Cardiac fibroblast (primary cell): ENCODE measurements at regions not wholly inside any gene's neighbourhood (a gene's known extent, or its start where the extent isn't known, plus 50 kb on each side); places are given as distances from the start of the nearest gene placed in this dataset.

ENCODE experiments used
- DNase-seq, 2 donors: peaks; one replicate each; pipeline versions ENCODE4 v3.0.0 to v3.0.0-alpha.2; 2010; ENCODE audit warnings: low read depth in 2 of 2
- H3K4me3 ChIP-seq, 2 donors: replicated peaks in 1 of 2; 1 replicate in 1 of 2; 2 replicates in 1 of 2; pipeline ENCODE4 v1.5.1; 2011; ENCODE audit warnings: low read depth in 2 of 2, low read length in 2 of 2, mild to moderate bottlenecking in 2 of 2, moderate library complexity in 1 of 2
- CTCF ChIP-seq: IDR thresholded peaks from one replicate; pipeline ENCODE4 v1.5.1; 2011; ENCODE audit warnings: low read depth, mild to moderate bottlenecking, low read length, inconsistent platforms

DNA sequence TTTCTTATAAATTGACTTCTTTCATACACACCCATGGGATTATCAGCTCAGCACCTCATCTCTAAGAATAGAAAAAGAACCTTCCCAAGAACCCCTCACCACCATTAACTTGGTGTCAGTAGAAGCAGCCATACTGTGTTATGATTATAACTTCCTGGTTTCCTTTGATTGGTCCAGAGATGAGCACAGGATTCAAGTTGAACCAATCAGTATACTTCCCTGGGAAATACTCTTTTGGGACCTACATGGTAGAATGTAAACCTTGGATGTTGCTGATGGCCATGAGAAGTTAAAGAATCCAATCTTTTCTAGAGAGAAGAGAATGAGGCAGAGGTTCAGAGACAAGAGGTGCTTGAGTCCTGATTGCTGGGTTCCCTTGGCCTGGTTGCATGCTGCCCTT is 190.8 kb downstream of the BMP7 start:
- DNase-seq = no peak
- TF ChIP-seq CTCF = no peak

GRCh38 chr20:57076152-57076652 is 190.2 kb downstream of the BMP7 start:
- no peak overlapping the region for H3K4me3 ChIP-seq
- TF ChIP-seq CTCF = no peak
- peak in 1 of 2 donors; percentile 47 for DNase-seq

More for the DNA sequence above, 190.8 kb downstream of the BMP7 start:
- no peak overlapping the region for H3K4me3 ChIP-seq

DNA sequence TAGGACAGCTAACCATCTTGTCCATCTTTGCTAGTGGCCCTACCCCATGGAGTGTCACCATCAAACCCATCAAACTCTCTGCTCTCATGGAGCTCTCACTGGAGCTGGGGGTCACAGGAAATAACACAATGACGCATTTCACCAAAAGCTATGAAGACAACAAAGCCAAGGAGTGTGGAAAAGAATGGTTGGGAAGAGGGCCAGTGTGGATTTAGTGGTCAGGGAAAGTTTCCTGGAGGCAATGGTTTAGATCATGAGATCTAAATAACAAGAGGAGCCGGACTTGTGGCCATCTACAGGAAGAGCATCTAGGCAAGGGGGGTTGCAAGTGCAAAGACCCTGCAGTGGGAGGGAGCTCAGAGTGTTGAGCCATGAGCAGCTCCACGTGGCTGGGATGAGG is 189.5 kb downstream of the BMP7 start:
- no peak overlapping the region for H3K4me3 ChIP-seq
- DNase-seq = no peak
- TF ChIP-seq CTCF = no peak

- TF ChIP-seq CTCF = no peak
- H3K4me3 ChIP-seq = no peak overlapping the region
- DNase-seq = no peak
These were observed 188.3 kb downstream of the BMP7 start for GRCh38 chr20:57078116-57078515.

DNA sequence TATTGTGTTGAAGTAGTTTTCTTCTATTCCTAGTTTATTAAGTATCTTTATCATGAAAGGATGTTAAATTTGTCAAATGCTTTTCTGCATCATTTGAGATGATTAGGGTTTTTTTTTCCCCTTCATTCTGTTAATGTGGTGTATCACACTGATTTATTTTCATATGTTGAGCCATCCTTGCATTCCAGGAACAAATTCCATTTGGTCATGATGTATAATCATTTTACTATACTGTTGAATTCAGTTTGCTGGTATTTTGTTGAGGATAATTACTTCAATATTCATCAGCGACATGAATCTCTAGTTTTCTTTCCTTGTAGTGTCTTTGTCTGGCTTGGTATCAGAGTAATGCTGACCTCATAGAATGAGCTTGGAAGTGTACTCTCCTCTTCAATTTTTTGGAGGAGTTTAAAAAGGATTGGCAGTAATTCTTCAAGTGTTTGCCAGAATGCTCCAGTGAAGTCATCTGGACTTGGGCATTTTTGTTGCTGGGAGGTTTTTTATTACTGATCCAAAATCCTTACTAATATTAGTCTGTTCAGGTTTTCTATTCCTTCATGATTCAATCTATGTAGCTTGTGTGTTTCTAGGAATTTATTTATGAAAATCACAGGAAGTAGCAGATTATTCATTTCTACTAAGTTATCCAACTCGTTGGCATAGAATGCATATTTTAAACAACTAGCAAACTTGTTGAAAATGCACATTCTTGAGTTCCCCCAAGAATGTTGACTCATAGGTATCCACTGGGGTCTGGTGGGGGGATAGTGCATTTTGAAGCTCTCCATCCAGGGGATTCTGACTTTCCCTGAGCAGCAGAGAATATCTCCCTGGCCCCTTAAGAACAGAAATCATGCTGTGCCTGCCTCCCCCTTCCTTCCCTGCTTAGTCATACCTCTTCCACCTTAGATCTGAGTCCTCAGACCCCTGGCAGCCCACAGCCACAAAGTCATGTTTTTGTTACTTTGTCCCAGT is 187.1 kb downstream of the BMP7 start:
- TF ChIP-seq CTCF = no peak
- H3K4me3 ChIP-seq = no peak overlapping the region

DNA sequence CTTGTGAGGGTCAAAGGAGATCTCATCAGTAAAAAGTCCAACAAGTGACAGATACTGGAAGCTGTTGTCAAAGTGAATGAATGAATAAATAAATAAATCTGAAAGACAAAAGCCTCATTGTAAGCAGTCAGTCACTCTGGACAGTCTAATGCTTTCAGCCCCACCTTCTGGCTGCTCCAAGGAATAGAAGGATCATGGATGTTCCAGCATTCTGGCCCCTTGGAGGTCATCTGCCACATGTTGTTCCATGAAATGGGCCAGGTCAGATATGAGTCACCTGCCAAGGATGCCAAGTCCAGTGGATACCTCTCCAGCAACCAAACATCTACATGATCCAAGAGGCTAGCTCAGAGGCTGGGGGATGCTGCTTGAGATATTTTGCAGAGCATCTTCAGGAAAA is 185.6 kb downstream of the BMP7 start:
- no peak for TF ChIP-seq CTCF
- H3K4me3 ChIP-seq = no peak overlapping the region
- no peak for DNase-seq

More for the DNA sequence above, 187.1 kb downstream of the BMP7 start:
- no peak for DNase-seq
